ENCODE measurements at regions not wholly inside any gene's neighbourhood (a gene's known extent, or its start where the extent isn't known, plus 50 kb on each side); places are given as distances from the start of the nearest gene placed in this dataset.

GRCh38 chr4:45094684-45095083, 368.3 kb upstream of the GNPDA2 start:
- no peak for TF ChIP-seq POLR2A (IDR thresholded peaks at IDR 0.05; ENCODE audit: low read length)
- TF ChIP-seq GATA1 (IDR thresholded peaks at IDR 0.05; ENCODE audit: low read depth, low read length) = no peak
